ENCODE measurements at regions not wholly inside any gene's neighbourhood (a gene's known extent, or its start where the extent isn't known, plus 50 kb on each side); places are given as distances from the start of the nearest gene placed in this dataset.
"Not testable (repeated sequence)": the region's sequence is repeated elsewhere in the genome, so short reads cannot be mapped to it uniquely, and the experiment has no call there.

GRCh38 chr3:110933821-110934426 is 137.7 kb upstream of the NECTIN3 start:
- Mint-ChIP-seq H3K4me1 (ENCODE audit: low read depth, unreplicated experiment) (peaks cover 3% of the 10 kb centered on the region), H3K36me3 (ENCODE audit: unreplicated experiment) (no peaks in the 10 kb centered on the region), H3K4me3 (ENCODE audit: unreplicated experiment) (no peak overlapping the region), H3K27me3 (ENCODE audit: unreplicated experiment) (no peaks in the 10 kb centered on the region), H3K9me3 (ENCODE audit: unreplicated experiment) (no peaks in the 10 kb centered on the region), H3K27ac (ENCODE audit: unreplicated experiment) (no peak overlapping the region)
- DNase-seq, result no peak
- no peak for TF ChIP-seq CTCF (IDR thresholded peaks at IDR 0.05; ENCODE audit: partially characterized antibody, unreplicated experiment)

GRCh38 chr3:110938629-110939028 is 133.0 kb upstream of the NECTIN3 start:
- H3K4me1 Mint-ChIP-seq (ENCODE audit: low read depth, unreplicated experiment), result no peaks in the 10 kb centered on the region
- no peak overlapping the region for H3K4me3 Mint-ChIP-seq (ENCODE audit: unreplicated experiment)
- no peak overlapping the region for H3K27ac Mint-ChIP-seq (ENCODE audit: unreplicated experiment)
- TF ChIP-seq CTCF (IDR thresholded peaks at IDR 0.05; ENCODE audit: partially characterized antibody, unreplicated experiment), result no peak
- no peaks in the 10 kb centered on the region for H3K36me3 Mint-ChIP-seq (ENCODE audit: unreplicated experiment)
- no peaks in the 10 kb centered on the region for H3K27me3 Mint-ChIP-seq (ENCODE audit: unreplicated experiment)
- DNase-seq, result no peak
- no peaks in the 10 kb centered on the region for H3K9me3 Mint-ChIP-seq (ENCODE audit: unreplicated experiment)

GRCh38 chr3:110940055-110940454 is 131.6 kb upstream of the NECTIN3 start:
- Mint-ChIP-seq H3K27ac (ENCODE audit: unreplicated experiment) (no peak overlapping the region), H3K4me1 (ENCODE audit: low read depth, unreplicated experiment) (no peaks in the 10 kb centered on the region)
- TF ChIP-seq CTCF (IDR thresholded peaks at IDR 0.05; ENCODE audit: partially characterized antibody, unreplicated experiment), result no peak

GRCh38 chr3:110944782-110945181 is 126.8 kb upstream of the NECTIN3 start:
- Mint-ChIP-seq H3K4me3 (ENCODE audit: unreplicated experiment) (no peak overlapping the region), H3K27me3 (ENCODE audit: unreplicated experiment) (peaks cover 2% of the 10 kb centered on the region), H3K4me1 (ENCODE audit: low read depth, unreplicated experiment) (no peaks in the 10 kb centered on the region), H3K36me3 (ENCODE audit: unreplicated experiment) (peaks cover 22% of the 10 kb centered on the region), H3K9me3 (ENCODE audit: unreplicated experiment) (peaks cover 9% of the 10 kb centered on the region), H3K27ac (ENCODE audit: unreplicated experiment) (no peak overlapping the region)
- no peak for TF ChIP-seq CTCF (IDR thresholded peaks at IDR 0.05; ENCODE audit: partially characterized antibody, unreplicated experiment)
- DNase-seq, result no peak

More at GRCh38 chr3:110940055-110940454, 131.6 kb upstream of the NECTIN3 start:
- Mint-ChIP-seq H3K9me3 (ENCODE audit: unreplicated experiment) (no peaks in the 10 kb centered on the region), H3K4me3 (ENCODE audit: unreplicated experiment) (no peak overlapping the region), H3K27me3 (ENCODE audit: unreplicated experiment) (peaks cover under 1% of the 10 kb centered on the region), H3K36me3 (ENCODE audit: unreplicated experiment) (peaks cover 3% of the 10 kb centered on the region)
- no peak for DNase-seq

- peaks cover 2% of the 10 kb centered on the region for H3K27me3 Mint-ChIP-seq (ENCODE audit: unreplicated experiment)
- H3K4me3 Mint-ChIP-seq (ENCODE audit: unreplicated experiment), result no peak overlapping the region
- H3K9me3 Mint-ChIP-seq (ENCODE audit: unreplicated experiment), result peaks cover 10% of the 10 kb centered on the region
- no peaks in the 10 kb centered on the region for H3K4me1 Mint-ChIP-seq (ENCODE audit: low read depth, unreplicated experiment)
- H3K27ac Mint-ChIP-seq (ENCODE audit: unreplicated experiment), result no peak overlapping the region
- TF ChIP-seq CTCF (IDR thresholded peaks at IDR 0.05; ENCODE audit: partially characterized antibody, unreplicated experiment), result no peak
- peaks cover 26% of the 10 kb centered on the region for H3K36me3 Mint-ChIP-seq (ENCODE audit: unreplicated experiment)
- no peak for DNase-seq
Measured at GRCh38 chr3:110946810-110947209, 124.8 kb upstream of the NECTIN3 start.

GRCh38 chr3:110949194-110949593 is 122.4 kb upstream of the NECTIN3 start:
- H3K27me3 Mint-ChIP-seq (ENCODE audit: unreplicated experiment); DNase-seq; H3K9me3 Mint-ChIP-seq (ENCODE audit: unreplicated experiment); H3K27ac Mint-ChIP-seq (ENCODE audit: unreplicated experiment); H3K4me1 Mint-ChIP-seq (ENCODE audit: low read depth, unreplicated experiment); H3K4me3 Mint-ChIP-seq (ENCODE audit: unreplicated experiment): not testable (repeated sequence)
- peaks cover 26% of the 10 kb centered on the region for H3K36me3 Mint-ChIP-seq (ENCODE audit: unreplicated experiment)
